Astrocyte of the spinal cord (primary cell): ENCODE measurements at regions not wholly inside any gene's neighbourhood (a gene's known extent, or its start where the extent isn't known, plus 50 kb on each side); places are given as distances from the start of the nearest gene placed in this dataset.
A peak's percentile ranks its signal among the peaks of the same experiment; 100 is the strongest.

Source experiments
- DNase-seq: peaks from one replicate; pipeline ENCODE4 v3.0.0; 2011; ENCODE audit warnings: low read depth, low spot score
- H3K4me3 ChIP-seq: 2 replicates; pipeline ENCODE4 v1.5.1; 2011; ENCODE audit warnings: low read depth, mild to moderate bottlenecking, low read length, moderate library complexity
- CTCF ChIP-seq: IDR thresholded peaks from 2 replicates; pipeline ENCODE4 v1.5.1; 2012; ENCODE audit warnings: low read depth, mild to moderate bottlenecking, low read length, inconsistent platforms
- in situ Hi-C: cut with HindIII; loops from 2 replicates; pipeline ENCODE4 v1.10.0; 2017; ENCODE audit warnings: low sequenced_read_pairs

DNA sequence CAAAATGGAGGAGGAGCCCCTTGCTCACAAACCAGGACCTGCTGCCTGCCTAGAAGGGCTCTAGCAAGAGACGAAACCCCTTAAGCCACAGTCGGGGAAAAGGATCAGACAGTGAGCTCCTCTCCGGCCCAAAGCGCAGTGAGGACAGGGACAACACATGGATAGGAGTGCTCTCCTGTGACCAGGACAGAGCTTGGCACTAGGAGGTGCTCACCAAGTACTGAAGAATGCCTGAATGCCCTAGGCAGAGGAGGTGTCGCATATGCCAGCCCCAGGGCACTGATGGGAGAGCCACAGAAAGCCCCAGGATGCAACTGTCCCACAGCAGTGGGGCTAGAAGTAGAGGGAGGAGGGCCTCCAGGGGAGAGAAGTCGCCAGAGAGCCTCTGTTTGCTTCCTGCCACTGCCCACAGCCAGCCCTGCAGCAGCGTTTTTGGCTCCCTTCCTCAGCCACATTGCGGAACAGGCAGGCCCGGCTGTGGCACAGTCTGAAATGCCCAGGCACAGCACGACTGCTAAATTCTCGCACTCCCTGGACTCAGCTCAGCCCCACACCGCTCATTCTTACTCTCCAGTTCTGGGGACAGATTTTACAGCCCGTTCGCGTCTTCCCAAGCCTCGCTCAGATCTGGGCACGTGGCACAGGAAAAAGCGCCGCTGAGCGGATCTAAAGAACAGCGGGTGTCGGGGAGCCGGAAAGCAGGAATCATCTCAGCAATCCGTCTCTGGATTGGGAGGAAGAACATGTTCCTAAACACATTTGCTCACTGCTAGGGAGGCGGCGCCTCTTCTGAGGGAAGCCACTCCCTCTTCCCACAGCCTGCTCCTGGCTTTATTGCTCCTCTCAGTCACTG lies 98.7 kb upstream of the POU3F3 start:
- no peak overlapping the region for H3K4me3 ChIP-seq
- in situ Hi-C loops, result no loop called here
- no peak for TF ChIP-seq CTCF
- peak; percentile 19 for DNase-seq

DNA sequence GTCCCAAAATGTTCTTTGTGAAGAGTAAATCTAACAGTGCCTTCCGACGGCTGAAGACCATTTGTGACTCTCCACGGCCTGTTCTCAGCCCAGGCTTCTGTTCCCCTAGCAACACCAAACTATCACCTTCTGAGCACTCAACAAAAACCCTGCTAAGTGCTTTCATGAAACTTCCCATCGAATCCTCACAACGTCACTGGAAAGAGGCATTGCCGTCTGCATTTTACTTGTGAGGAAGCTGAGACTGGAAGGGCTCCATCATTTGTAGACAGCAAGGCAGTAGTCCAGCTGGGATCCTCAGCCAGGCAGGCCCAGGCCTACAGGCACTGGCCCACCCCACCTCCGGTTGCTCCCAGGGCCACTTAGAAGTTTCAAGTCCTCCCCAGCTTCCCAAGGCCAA lies 97.8 kb upstream of the POU3F3 start:
- no peak overlapping the region for H3K4me3 ChIP-seq
- no peak for DNase-seq
- no peak for TF ChIP-seq CTCF
- in situ Hi-C loops, result no loop called here

DNA sequence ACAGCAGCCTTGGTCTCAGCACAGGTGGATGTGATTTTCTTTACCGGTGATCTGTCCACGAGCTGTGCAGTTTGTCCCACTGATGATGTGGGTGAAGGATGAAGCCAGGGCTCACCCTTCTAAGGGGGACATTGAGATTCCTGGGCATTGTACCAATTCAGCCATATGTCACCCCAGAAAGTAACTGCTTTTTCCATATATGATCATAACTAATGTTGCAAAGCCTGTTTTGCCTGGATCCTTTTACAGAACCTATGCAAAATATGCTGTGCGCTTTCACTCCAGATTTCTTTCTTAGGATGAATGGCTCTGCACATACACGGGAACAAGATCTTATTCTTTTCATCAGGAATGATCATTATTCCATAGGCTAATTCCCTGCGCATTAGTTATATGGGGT lies 96.9 kb upstream of the POU3F3 start:
- TF ChIP-seq CTCF, result no peak
- H3K4me3 ChIP-seq, result no peak overlapping the region
- no peak for DNase-seq
- in situ Hi-C loops, result no loop called here

DNA sequence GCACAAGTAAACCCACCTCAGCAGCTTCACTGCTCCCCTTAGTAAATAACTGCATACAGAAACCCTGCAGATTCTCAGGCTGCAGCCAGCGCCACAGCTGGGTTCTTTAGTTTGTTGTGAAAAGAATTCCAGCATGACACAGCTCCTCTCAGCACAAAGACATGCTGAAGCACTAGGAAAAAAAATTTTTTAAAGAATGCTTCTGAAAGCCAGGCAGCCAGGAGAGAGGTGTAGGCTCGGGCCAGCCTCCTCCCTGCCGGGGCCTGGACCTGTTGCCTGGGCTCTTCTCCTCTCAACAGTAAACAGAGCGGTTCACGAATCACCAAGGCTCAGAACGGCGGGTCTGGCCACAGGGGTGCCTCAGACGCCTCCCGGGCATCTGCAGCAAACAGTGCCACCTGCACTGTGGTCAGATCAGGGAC lies 95.7 kb upstream of the POU3F3 start:
- peak; percentile 85 for DNase-seq
- no peak for TF ChIP-seq CTCF
- in situ Hi-C loops, result no loop called here
- H3K4me3 ChIP-seq, result no peak overlapping the region

GRCh38 chr2:104762031-104762430 lies 91.9 kb upstream of the POU3F3 start:
- DNase-seq, result no peak
- no peak overlapping the region for H3K4me3 ChIP-seq
- in situ Hi-C loops, result no loop called here
- no peak for TF ChIP-seq CTCF

GRCh38 chr2:104766683-104767082 lies 87.2 kb upstream of the POU3F3 start:
- in situ Hi-C loops, result no loop called here
- TF ChIP-seq CTCF, result no peak

More at GRCh38 chr2:104766683-104767082, 87.2 kb upstream of the POU3F3 start:
- peak; percentile 25 for DNase-seq
- no peak overlapping the region for H3K4me3 ChIP-seq
